ENCODE measurements at regions not wholly inside any gene's neighbourhood (a gene's known extent, or its start where the extent isn't known, plus 50 kb on each side); places are given as distances from the start of the nearest gene placed in this dataset.

DNA sequence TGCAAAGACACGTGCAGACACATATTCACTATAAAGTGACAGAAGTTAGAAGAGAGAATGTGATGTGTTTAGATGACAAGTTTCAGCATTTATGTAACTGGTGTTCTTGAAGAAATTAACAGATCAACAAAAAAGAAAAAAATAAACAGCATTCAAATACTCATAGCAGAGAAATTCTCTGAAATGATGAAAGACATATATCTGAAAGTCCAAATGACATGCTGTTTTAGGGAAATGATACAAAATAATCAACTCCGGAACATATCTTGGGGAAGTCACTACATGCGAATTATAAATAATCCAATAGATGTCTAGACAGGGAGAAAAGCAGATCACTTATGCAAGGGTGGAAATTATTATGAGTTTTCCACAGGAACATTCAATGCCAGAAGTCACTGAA lies 146.0 kb downstream of the SPANXN4 start:
- TF ChIP-seq, protein P1, sequence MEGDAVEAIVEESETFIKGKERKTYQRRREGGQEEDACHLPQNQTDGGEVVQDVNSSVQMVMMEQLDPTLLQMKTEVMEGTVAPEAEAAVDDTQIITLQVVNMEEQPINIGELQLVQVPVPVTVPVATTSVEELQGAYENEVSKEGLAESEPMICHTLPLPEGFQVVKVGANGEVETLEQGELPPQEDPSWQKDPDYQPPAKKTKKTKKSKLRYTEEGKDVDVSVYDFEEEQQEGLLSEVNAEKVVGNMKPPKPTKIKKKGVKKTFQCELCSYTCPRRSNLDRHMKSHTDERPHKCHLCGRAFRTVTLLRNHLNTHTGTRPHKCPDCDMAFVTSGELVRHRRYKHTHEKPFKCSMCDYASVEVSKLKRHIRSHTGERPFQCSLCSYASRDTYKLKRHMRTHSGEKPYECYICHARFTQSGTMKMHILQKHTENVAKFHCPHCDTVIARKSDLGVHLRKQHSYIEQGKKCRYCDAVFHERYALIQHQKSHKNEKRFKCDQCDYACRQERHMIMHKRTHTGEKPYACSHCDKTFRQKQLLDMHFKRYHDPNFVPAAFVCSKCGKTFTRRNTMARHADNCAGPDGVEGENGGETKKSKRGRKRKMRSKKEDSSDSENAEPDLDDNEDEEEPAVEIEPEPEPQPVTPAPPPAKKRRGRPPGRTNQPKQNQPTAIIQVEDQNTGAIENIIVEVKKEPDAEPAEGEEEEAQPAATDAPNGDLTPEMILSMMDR (conservative IDR thresholded peaks at IDR 0.05; ENCODE audit: low read depth, low read length) = no peak
- no peak for TF ChIP-seq EZH2 (IDR thresholded peaks at IDR 0.05; ENCODE audit: borderline replicate concordance, low read depth, low read length, poor library complexity, severe bottlenecking)

All from A673 (cell line).